Gastroesophageal sphincter (tissue), 3 donors: ENCODE measurements at regions not wholly inside any gene's neighbourhood (a gene's known extent, or its start where the extent isn't known, plus 50 kb on each side); places are given as distances from the start of the nearest gene placed in this dataset.

Source experiments
- CTCF ChIP-seq, 4 experiments: fragments of 200-600 bp in 2 of 4; fragments of 450-650 bp in 2 of 4; sonication (generic) in 1 of 4; IDR thresholded peaks; one replicate each; pipeline ENCODE4 v1.5.1; 2017 to 2019; ENCODE audit warnings: antibody characterized with exemption in 4 of 4, mild to moderate bottlenecking in 2 of 4, moderate library complexity in 2 of 4
- EP300 ChIP-seq: sonication (generic); formaldehyde crosslinking; IDR thresholded peaks from one replicate; pipeline ENCODE4 v1.6.1; 2017; ENCODE audit warnings: antibody characterized with exemption, mild to moderate bottlenecking
- POLR2A ChIP-seq, 2 donors: fragments of 450-650 bp; IDR thresholded peaks; one replicate each; pipeline ENCODE4 v1.6.1; 2017; ENCODE audit warnings: antibody characterized with exemption in 2 of 2, mild to moderate bottlenecking in 2 of 2, moderate library complexity in 1 of 2
- POLR2AphosphoS5 ChIP-seq: sonication (generic); formaldehyde crosslinking; IDR thresholded peaks from one replicate; pipeline ENCODE4 v1.6.1; 2017; ENCODE audit warnings: antibody characterized with exemption

- TF ChIP-seq CTCF (IDR thresholded peaks at IDR 0.05): no peak
- TF ChIP-seq POLR2AphosphoS5: no peak
- no peak for TF ChIP-seq EP300
- TF ChIP-seq POLR2A (IDR thresholded peaks at IDR 0.05): no peak
Observed at GRCh38 chr16:58862334-58863021, 128.4 kb upstream of the GOT2 start.
